LNCaP clone FGC (cell line): ENCODE measurements at regions not wholly inside any gene's neighbourhood (a gene's known extent, or its start where the extent isn't known, plus 50 kb on each side); places are given as distances from the start of the nearest gene placed in this dataset.
"Not testable (repeated sequence)": the region's sequence is repeated elsewhere in the genome, so short reads cannot be mapped to it uniquely, and the experiment has no call there.

ENCODE experiments used
- DNase-seq: peaks from one replicate; pipeline ENCODE4 v3.0.0-alpha.2; 2011; ENCODE audit warnings: low read depth
- H3K4me3 ChIP-seq: 2 replicates; pipeline ENCODE4 v1.5.1; 2011; ENCODE audit warnings: mild to moderate bottlenecking, low read depth, low read length, control low read depth
- TF ChIP-seq, protein P1 (sequence below): IDR thresholded peaks from 2 replicates; pipeline ENCODE4 v1.5.1; 2012; ENCODE audit warnings: mild to moderate bottlenecking; ENCODE audit not compliant: control insufficient read depth, insufficient read depth; ENCODE audit errors: extremely low read depth

DNA sequence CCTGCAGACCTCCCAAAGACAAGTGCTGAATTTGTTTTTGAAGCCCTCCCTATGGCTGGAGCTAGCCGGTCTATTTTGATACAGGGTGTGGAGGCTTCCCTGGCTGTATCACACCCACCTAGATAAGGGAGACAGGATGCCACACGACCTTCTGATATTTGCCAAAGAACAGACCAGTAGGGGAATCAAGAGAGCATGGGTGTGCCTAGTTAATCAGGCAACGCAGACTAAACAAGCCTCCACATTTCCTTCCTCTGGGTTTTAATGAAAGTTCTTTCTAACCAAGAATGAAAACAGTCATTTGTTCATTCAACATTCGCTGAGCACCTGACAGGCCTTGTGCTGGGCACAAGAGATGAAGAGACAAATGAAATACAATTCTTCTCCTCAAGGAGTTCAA is 446.8 kb downstream of the PLPP3 start:
- DNase-seq: no peak
- no peak overlapping the region for H3K4me3 ChIP-seq
- TF ChIP-seq, protein P1, sequence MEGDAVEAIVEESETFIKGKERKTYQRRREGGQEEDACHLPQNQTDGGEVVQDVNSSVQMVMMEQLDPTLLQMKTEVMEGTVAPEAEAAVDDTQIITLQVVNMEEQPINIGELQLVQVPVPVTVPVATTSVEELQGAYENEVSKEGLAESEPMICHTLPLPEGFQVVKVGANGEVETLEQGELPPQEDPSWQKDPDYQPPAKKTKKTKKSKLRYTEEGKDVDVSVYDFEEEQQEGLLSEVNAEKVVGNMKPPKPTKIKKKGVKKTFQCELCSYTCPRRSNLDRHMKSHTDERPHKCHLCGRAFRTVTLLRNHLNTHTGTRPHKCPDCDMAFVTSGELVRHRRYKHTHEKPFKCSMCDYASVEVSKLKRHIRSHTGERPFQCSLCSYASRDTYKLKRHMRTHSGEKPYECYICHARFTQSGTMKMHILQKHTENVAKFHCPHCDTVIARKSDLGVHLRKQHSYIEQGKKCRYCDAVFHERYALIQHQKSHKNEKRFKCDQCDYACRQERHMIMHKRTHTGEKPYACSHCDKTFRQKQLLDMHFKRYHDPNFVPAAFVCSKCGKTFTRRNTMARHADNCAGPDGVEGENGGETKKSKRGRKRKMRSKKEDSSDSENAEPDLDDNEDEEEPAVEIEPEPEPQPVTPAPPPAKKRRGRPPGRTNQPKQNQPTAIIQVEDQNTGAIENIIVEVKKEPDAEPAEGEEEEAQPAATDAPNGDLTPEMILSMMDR: no peak

DNA sequence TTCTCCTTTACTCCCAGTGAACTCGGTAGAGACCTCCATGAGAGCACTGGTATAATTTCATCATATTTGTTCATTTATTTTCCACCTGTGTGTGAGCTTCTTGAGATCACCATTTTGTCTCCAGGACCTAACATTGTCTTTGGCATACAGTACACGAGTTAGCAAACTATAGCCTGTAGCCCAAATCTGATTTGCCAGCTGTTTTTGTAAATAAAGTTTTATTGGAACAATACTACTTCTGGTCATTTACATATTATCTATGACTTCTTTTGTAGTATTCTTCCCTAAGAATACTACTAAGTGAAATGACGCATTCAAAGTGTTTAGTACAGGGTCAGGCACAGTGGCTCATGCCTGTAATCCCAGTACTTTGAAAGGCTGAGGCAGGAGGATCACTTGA is 449.5 kb downstream of the PLPP3 start:
- TF ChIP-seq, protein P1: no peak
- DNase-seq: no peak

DNA sequence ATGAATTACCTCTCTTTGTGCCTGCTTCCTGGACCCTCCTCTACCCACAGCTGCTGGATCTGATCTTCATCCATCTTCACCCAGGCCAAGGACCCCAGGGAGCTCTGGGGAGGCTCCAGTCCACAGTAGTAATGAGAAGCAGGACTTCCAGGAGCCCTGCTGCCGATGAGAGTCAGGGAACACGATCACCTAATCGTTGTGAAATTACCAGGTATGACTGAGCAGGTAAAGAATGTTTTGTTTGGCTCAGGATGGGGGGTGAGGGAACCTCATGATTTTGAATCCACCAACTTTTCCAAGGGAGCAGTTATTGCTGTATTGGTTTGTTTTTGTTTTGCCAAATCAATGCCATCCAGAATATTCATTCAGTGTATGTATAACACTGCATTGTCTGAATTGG is 454.0 kb downstream of the PLPP3 start:
- no peak for DNase-seq
- H3K4me3 ChIP-seq: no peak overlapping the region
- TF ChIP-seq, protein P1: no peak

More for the DNA sequence above, 449.5 kb downstream of the PLPP3 start:
- H3K4me3 ChIP-seq: no peak overlapping the region

DNA sequence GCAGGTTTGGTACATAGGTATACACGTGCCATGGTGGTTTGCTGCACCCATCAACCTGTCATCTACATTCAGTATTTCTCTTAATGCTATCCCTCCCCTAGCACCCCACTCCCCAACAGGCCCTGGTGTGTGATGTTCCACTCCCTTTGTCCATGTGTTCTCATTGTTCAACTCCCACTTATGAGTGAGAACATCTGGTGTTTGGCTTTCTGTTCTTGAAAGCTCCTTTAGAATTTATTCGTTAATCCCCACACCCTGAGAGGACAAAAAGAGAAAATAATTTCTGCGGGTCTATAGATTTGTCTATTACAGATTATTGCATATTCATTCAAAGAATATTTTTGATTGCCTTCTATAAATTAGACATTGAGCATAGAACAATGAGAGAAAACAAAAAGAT is 455.5 kb downstream of the PLPP3 start:
- no peak for DNase-seq
- TF ChIP-seq, protein P1: no peak

DNA sequence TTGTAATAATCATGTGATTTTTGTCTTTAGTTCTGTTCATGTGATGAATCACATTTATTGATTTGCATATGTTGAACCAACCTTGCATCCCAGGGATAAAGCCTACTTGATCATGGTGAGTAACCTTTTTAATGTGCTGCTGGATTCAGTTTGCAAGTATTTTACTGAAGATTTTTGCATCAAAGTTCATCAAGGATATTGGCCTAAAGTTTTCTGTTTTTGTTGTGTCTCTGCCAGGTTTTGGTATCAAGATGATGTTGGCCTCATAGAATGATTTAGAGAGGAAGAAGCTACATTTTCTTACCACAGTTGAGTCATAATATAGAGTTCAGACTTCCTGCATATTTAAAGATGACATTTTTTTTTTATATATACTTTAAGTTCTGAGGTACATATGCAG is 455.9 kb downstream of the PLPP3 start:
- no peak for DNase-seq
- H3K4me3 ChIP-seq: no peak overlapping the region
- TF ChIP-seq, protein P1: no peak

More for the DNA sequence above, 455.5 kb downstream of the PLPP3 start:
- no peak overlapping the region for H3K4me3 ChIP-seq

DNA sequence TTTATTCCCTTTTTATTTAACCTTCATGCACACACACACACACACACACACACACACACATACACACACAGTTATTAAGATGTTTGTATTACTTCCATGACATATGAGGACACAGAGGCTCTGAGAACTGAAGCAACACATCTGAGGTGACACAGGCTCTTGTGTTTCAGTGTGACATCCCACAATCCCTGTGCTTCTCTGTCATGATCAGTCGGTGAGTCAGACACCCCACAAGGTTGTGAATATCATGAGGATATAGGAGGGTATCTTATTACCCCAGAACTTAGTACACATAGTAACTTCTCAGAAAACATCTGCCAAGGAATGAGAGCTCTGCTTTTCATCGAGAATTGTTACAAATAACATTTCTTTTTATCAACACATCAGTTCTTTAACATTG is 459.3 kb downstream of the PLPP3 start:
- TF ChIP-seq, protein P1: no peak
- DNase-seq: no peak
- no peak overlapping the region for H3K4me3 ChIP-seq

DNA sequence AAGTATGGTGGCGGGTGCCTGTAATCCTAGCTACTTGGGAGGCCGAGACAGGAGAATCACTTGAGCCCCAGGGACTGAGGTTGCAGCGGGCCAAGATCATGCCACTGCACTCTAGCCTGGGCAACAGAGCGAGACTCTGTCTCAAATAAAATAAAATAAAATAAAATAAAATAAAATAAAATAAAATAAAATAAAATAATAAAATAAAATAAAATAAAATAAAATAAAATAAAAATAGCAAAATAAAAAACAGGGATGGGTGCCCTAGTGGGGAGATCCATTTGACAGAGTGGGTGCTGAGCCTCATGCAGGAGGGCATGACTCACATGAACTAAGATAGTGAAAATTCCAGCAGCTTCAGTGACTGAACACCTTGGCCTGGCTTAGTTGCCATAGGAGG is 460.7 kb downstream of the PLPP3 start:
- not testable (repeated sequence) for DNase-seq, H3K4me3 ChIP-seq

DNA sequence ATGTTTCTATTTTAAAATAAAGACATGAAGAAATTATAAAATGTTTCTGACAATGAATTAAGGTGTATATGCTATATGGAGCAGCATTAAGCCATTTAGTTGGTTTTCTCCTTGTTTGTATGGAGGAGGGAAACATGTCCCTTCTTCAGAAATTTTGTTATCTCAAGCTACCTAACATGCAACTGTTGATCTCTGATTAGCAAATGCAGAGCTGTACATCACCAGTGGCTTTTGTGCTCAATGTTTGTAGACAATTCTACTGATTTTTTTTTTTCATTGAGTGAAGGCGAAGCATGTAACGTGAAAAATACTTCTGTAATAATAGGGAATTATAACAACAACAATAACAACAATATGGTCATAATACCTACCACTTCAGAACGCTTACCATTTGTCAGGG is 463.7 kb downstream of the PLPP3 start:
- DNase-seq: no peak
- TF ChIP-seq, protein P1: no peak
- no peak overlapping the region for H3K4me3 ChIP-seq
